ENCODE measurements at regions not wholly inside any gene's neighbourhood (a gene's known extent, or its start where the extent isn't known, plus 50 kb on each side); places are given as distances from the start of the nearest gene placed in this dataset.

- no peak for DNase-seq
Measured at GRCh38 chr1:201750934-201751333, 78.0 kb upstream of the IPO9 start.

GRCh38 chr1:201751872-201752271, 77.1 kb upstream of the IPO9 start:
- no peak for DNase-seq

- DNase-seq = no peak
Measured at GRCh38 chr1:201752333-201752732, 76.6 kb upstream of the IPO9 start.

- no peak for DNase-seq
Measured at GRCh38 chr1:201753492-201753891, 75.5 kb upstream of the IPO9 start.

- DNase-seq = no peak
Measured at GRCh38 chr1:201754353-201754752, 74.6 kb upstream of the IPO9 start.

GRCh38 chr1:201755200-201755599, 73.8 kb upstream of the IPO9 start:
- DNase-seq = no peak

- no peak for DNase-seq
Measured at GRCh38 chr1:201756406-201756805, 72.6 kb upstream of the IPO9 start.

- DNase-seq = no peak
Measured at GRCh38 chr1:201758499-201759050, 70.4 kb upstream of the IPO9 start.

- no peak for DNase-seq
Measured at GRCh38 chr1:201759194-201759815, 69.7 kb upstream of the IPO9 start.

GRCh38 chr1:201760516-201760915, 68.4 kb upstream of the IPO9 start:
- no peak for DNase-seq

- DNase-seq = no peak
Measured at GRCh38 chr1:201761178-201761577, 67.8 kb upstream of the IPO9 start.

GRCh38 chr1:201761871-201762270, 67.1 kb upstream of the IPO9 start:
- no peak for DNase-seq

GRCh38 chr1:201762381-201762780, 66.6 kb upstream of the IPO9 start:
- no peak for DNase-seq

- DNase-seq = no peak
Measured at GRCh38 chr1:201763455-201764140, 65.4 kb upstream of the IPO9 start.

- peak; percentile 19 for DNase-seq
Measured at GRCh38 chr1:201764166-201764565, 64.8 kb upstream of the IPO9 start.

GRCh38 chr1:201764579-201764978, 64.4 kb upstream of the IPO9 start:
- DNase-seq = no peak

- DNase-seq = no peak
Measured at GRCh38 chr1:201766131-201766866, 62.7 kb upstream of the IPO9 start.

- DNase-seq = no peak
Measured at GRCh38 chr1:201767339-201767738, 61.6 kb upstream of the IPO9 start.

GRCh38 chr1:201769072-201769471, 59.9 kb upstream of the IPO9 start:
- no peak for DNase-seq

GRCh38 chr1:201769966-201770365, 59.0 kb upstream of the IPO9 start:
- DNase-seq = no peak

GRCh38 chr1:201771466-201771865, 57.5 kb upstream of the IPO9 start:
- DNase-seq = no peak

GRCh38 chr1:201772178-201772577, 56.8 kb upstream of the IPO9 start:
- no peak for DNase-seq

- no peak for DNase-seq
Measured at GRCh38 chr1:201773764-201774163, 55.2 kb upstream of the IPO9 start.
